ENCODE measurements at regions not wholly inside any gene's neighbourhood (a gene's known extent, or its start where the extent isn't known, plus 50 kb on each side); places are given as distances from the start of the nearest gene placed in this dataset.

GRCh38 chr1:185479796-185480195 is 162.8 kb upstream of the IVNS1ABP start:
- Histone ChIP-seq H3K79me1 (ENCODE audit: low read depth in 1 of 2, low read length in 2 of 2) (no peaks in the 10 kb centered on the region), H2AK9ac (replicated peaks; ENCODE audit: low read depth, low read length, poor library complexity) (no peak overlapping the region), H3K9me1 (ENCODE audit: insufficient read depth, low read length) (peaks cover 12% of the 10 kb centered on the region), H3K4me1 (ENCODE audit: control insufficient read depth, insufficient read depth, low read length) (peaks cover 8% of the 10 kb centered on the region; the same call in 1 of the 2 replicates), H3K27me3 (ENCODE audit: control insufficient read depth, insufficient read depth, low read length) (no peaks in the 10 kb centered on the region; the same call in 1 of the 2 replicates), H2BK20ac (ENCODE audit: low read depth, low read length) (no peak overlapping the region), H3K27ac (ENCODE audit: insufficient read depth, low read length) (no peak overlapping the region), H3K9me3 (ENCODE audit: control insufficient read depth, insufficient read depth, low read length) (no peaks in the 10 kb centered on the region), H2BK5ac (ENCODE audit: low read depth, low read length, poor library complexity, severe bottlenecking) (no peak overlapping the region), H4K5ac (ENCODE audit: low read depth, low read length) (no peak overlapping the region), H4K20me1 (ENCODE audit: insufficient read depth, low read length) (no peaks in the 10 kb centered on the region), H3K4ac (ENCODE audit: low read depth, low read length) (no peak overlapping the region), H2BK15ac (ENCODE audit: low read depth, low read length) (no peak overlapping the region), H3K9ac (ENCODE audit: low read depth, low read length) (no peak overlapping the region), H3K23ac (ENCODE audit: low read depth, low read length) (no peak overlapping the region), H2BK120ac (ENCODE audit: low read depth, low read length) (no peak overlapping the region), H3K4me2 (ENCODE audit: low read depth, low read length) (no peak overlapping the region), H2AK5ac (ENCODE audit: low read depth, low read length) (no peak overlapping the region), H3K36me3 (ENCODE audit: control insufficient read depth, insufficient read depth, low read length) (no peaks in the 10 kb centered on the region), H3K56ac (ENCODE audit: extremely low read depth, insufficient read depth, low read length) (no peak overlapping the region), H3K18ac (ENCODE audit: low read depth, low read length) (no peak overlapping the region), H4K8ac (ENCODE audit: low read depth in 2 of 2, low read length in 2 of 2) (no peak overlapping the region), H3K14ac (replicated peaks; ENCODE audit: low read depth, low read length) (no peak overlapping the region), H3K4me3 (ENCODE audit: insufficient read depth, low read depth, low read length) (no peak overlapping the region), H4K91ac (ENCODE audit: insufficient read depth, low read depth, low read length) (no peak overlapping the region), H2AFZ (replicated peaks; ENCODE audit: low read length, poor library complexity) (no peak overlapping the region)
- ATAC-seq (ENCODE audit: low read depth), result no peak
- CTCF ChIA-PET, result no interaction called here
- no TSS peak for BruUV-seq (replicated peaks)
- intact Hi-C loops (cut with micrococcal nuclease), result no loop called here
- dilution Hi-C loops (cut with HindIII; ENCODE audit: low sequenced_read_pairs, unreplicated experiment), result no loop called here
- DNase-seq, result no peak
- TF ChIP-seq MAZ (IDR thresholded peaks at IDR 0.05; ENCODE audit: borderline replicate concordance, low read depth, low read length) (no peak), FOS (IDR thresholded peaks at IDR 0.05; ENCODE audit: low read depth, low read length) (no peak), RFX5 (IDR thresholded peaks at IDR 0.05; ENCODE audit: low read depth, low read length) (no peak), CTCF (conservative IDR thresholded peaks at IDR 0.05; ENCODE audit: low read depth, low read length) (no peak), USF2 (IDR thresholded peaks at IDR 0.05; ENCODE audit: low read depth, low read length) (no peak), SMC3 (IDR thresholded peaks at IDR 0.05; ENCODE audit: low read depth, low read length) (no peak), MXI1 (IDR thresholded peaks at IDR 0.05; ENCODE audit: borderline replicate concordance, low read depth, low read length) (no peak), POLR2A (IDR thresholded peaks at IDR 0.05; ENCODE audit: low read depth, low read length) (no peak), RCOR1 (IDR thresholded peaks at IDR 0.05; ENCODE audit: insufficient replicate concordance, low read length) (no peak), CEBPB (IDR thresholded peaks at IDR 0.05; ENCODE audit: low read depth, low read length) (no peak), ELK1 (IDR thresholded peaks at IDR 0.05; ENCODE audit: borderline replicate concordance, low read depth, low read length) (no peak), RAD21 (IDR thresholded peaks at IDR 0.05; ENCODE audit: low read length) (no peak), BHLHE40 (IDR thresholded peaks at IDR 0.05; ENCODE audit: low read depth, low read length) (no peak), NFE2L2 (IDR thresholded peaks at IDR 0.05; ENCODE audit: low read depth, low read length) (no peak), MAFK (IDR thresholded peaks at IDR 0.05; ENCODE audit: low read depth, low read length) (no peak), CHD1 (IDR thresholded peaks at IDR 0.05; ENCODE audit: low read depth, low read length) (no peak)
- WGBS, 2 experiments (ENCODE audit: extremely low coverage in 2 of 2, insufficient read length in 1 of 2), result no CpG with 5 or more reads among the region's 5 CpGs
- POLR2A ChIA-PET (ENCODE audit: unreplicated experiment), result no interaction called here
- in situ Hi-C loops (cut with MboI; ENCODE audit: low sequenced_read_pairs), result no loop called here

Measured in IMR-90 (cell line).